Activated CD4-positive, alpha-beta T cell treated with anti-CD3 and anti-CD28 coated beads, Interleukin-2, amount 50 U/mL, for 48 hours (primary cell): ENCODE measurements at regions not wholly inside any gene's neighbourhood (a gene's known extent, or its start where the extent isn't known, plus 50 kb on each side); places are given as distances from the start of the nearest gene placed in this dataset.
"Not testable (repeated sequence)": the region's sequence is repeated elsewhere in the genome, so short reads cannot be mapped to it uniquely, and the experiment has no call there.

Experiments used
- DNase-seq, 2 experiments: peaks; one replicate each; pipeline ENCODE4 v3.0.0-alpha.2; 2020

DNA sequence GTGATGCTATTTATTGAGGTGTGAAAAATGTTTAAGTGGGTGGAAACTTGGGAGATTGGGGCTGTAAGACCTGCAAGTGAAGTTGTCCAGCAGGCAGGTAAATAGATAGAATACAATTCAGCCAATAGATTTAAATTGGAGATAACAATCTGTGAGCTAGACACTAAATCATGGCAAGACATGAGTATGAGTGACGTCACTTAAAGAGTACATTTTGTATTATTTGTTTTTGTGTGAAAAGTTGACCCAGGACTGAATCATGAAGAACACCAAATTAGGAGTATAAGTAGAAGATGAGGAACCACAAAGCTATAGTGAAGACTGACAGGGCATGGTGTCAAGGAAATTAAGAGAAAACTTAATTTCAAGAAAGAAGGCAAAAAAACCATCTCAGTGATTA is 249.1 kb upstream of the SEMA3C start:
- DNase-seq, result no peak

- no peak for DNase-seq
Measured at GRCh38 chr7:81165070-81165469, 246.2 kb upstream of the SEMA3C start.

DNA sequence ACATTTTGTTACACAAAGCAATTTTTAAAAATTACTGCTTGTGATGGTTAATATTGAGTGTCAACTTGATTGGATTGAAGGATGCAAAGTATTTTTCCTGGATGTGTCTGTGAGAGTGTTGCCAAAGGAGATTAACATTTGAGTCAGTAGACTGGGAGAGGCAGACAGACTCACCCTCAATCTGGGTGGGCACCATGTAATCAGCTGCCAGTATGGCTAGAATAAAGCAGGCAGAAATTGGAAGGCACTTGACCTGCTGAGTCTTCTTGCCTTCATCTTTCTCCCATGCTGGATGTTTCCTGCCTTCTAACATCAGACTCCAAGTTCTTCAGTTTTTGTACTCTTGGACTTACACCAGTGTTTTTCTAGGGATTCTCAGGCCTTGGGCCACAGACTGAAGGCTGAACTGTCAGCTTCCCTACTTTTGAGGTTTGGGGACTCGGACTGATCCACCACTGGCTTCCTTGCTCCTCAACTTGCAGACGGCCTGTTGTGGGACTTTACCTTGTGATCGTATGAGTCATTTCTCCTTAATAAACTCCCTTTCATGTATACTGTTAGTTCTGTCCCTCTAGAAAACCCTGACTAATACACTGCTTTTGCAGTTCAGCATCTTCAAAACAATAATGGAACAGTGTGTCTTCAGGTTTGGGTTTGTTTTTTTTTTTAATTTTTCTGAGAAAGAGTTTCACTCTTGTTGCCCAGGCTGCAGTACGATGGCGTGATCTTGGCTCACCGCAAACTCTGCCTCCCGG is 244.1 kb upstream of the SEMA3C start:
- DNase-seq, result no peak

DNA sequence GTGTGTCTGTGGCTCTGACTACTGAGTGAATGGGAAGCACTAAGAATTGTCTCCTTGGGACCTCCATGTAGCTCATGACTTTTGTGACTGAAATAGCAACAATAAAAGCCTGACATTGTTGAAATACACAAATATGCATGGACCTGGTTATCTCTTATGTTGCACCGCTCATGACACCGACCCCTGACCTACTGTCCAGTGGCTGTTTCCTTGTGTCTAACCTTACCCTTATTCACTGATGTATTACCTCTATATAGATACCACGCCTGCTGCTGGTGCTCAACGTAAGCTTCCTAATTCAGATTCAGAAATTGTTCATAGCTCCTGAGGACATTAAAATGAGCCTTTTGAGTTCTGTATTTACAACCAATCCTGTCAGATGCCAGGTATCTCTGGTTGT is 243.4 kb upstream of the SEMA3C start:
- no peak for DNase-seq

- no peak for DNase-seq
Measured at GRCh38 chr7:81161451-81162075, 242.7 kb upstream of the SEMA3C start.

GRCh38 chr7:81159402-81159801 is 240.6 kb upstream of the SEMA3C start:
- DNase-seq, result no peak

- no peak for DNase-seq
Measured at GRCh38 chr7:81158189-81158588, 239.3 kb upstream of the SEMA3C start.

GRCh38 chr7:81155654-81156373 is 237.0 kb upstream of the SEMA3C start:
- DNase-seq, result no peak

DNA sequence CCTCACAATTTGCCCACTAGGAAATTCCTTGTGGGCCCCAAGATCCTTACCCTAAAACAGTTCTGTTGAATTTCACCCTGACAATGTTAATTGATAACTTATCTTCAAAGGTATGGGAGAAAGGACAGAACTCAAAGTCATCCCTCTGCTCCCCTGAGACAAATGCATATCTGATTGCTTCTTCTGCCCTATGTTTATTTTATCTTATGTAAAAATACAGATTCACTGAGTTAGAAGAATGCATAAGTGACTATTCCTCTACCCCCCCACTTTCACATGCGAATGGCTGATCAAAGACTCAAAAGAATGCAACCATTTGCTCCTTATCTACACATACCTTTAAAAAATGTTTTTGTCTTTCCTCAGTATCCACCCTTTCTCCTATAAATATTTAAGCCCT is 235.7 kb upstream of the SEMA3C start:
- no peak for DNase-seq

GRCh38 chr7:81152925-81153324 is 234.1 kb upstream of the SEMA3C start:
- not testable (repeated sequence) for DNase-seq

DNA sequence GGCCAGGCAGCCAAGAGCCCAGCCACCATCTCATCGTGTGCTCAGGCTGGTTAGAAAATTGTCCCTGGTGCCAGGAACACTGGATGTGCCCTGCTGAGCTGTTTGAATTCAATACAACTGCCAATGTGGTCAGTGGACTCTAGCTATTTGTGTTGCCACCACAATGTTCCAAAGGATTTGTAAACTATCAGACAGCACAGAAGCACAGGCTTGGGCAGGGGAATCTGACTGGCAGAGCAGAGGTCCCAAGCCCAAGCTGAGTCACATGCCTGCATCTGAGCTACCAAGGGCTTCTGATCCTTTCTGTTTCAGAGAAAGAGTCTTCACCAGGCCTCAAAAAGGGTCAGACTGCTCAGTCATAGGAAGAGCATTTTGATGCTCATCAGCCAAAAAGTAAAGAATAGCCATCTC is 232.1 kb upstream of the SEMA3C start:
- no peak for DNase-seq

GRCh38 chr7:81143856-81144255 is 225.0 kb upstream of the SEMA3C start:
- DNase-seq, result no peak

DNA sequence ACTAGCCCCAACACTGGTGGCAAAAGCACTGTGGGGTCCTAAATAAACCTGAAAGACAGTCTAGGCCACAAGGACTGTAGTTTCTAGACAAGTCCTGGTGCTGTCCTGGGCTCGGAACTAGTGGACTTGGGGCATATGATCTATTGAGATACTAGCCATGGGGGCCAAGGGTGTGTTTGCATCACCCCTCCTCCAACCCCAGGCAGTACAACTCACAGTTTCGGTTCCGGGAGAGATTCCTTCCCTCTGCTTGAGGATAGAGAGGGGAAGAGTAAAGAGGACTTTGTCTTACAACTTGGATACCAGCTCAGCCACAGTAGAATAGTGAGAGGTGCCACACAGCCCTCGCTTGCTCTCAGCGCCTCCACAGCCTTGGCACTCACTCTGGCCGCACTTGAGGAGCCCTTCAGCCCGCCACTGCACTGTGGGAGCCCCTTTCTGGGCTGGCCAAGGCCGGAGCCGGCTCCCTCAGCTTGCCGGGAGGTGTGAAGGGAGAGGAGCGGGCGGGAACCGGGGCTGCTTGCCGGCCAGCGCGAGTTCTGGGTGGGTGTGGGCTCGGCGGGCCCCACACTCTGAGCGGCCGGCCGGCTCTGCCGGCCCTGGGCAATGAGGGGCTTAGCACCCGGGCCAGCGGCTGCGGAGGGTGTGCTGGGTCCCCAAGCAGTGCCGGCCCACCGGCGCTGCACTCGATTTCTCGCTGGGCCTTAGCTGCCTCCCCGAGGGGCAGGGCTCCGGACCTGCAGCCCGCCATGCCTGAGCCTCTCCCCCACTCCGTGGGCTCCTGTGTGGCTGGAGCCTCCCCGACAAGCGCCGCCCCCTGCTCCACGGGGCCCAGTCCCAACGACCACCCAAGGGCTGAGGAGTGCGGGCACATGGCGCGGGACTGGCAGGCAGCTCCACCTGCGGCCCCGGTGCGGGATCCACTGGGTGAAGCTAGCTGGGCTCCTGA is 222.7 kb upstream of the SEMA3C start:
- not testable (repeated sequence) for DNase-seq

DNA sequence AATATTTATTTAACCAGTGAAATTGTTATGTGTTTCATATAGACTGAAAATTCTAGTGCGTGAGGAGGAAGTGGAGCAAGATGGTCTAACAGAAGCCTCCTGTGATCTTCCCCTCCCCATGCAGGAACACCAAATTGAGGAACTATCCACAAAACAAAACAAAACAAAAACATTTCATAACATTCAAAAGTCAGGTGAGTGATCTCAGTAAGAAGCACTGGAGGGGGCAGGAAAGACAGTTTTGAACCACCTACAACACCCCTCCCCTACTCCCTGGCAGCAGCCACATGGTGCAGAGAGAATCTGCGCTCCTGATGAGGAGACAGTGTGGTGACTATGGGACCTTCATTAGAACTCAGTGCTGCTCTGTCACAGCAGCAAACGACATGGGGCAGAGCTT is 221.9 kb upstream of the SEMA3C start:
- DNase-seq, result no peak

GRCh38 chr7:81140252-81140651 is 221.4 kb upstream of the SEMA3C start:
- DNase-seq, result no peak

GRCh38 chr7:81138870-81139269 is 220.0 kb upstream of the SEMA3C start:
- no peak for DNase-seq

- DNase-seq, result no peak
Measured at GRCh38 chr7:81135324-81135723, 216.5 kb upstream of the SEMA3C start.

- DNase-seq, result no peak
Measured at GRCh38 chr7:81128011-81128410, 209.2 kb upstream of the SEMA3C start.

DNA sequence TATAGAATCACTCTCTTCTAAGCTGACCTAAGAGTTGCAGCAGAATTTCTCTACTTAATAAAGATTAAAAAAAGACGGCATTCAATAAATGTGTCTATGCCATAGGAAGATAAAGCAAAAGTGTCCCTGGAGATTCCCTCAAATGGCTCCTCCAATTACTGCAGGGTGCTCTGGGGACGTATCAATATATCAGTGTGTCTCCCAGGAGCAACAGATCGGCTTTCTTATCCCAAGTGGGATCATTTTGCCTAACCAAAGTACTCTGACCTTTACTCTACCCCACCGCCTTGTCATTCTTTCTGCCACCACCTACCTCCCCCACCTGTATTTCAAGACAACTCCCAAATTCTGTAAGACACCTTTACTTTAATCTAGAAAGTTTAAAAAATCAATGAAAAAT is 202.0 kb upstream of the SEMA3C start:
- no peak for DNase-seq

GRCh38 chr7:81120111-81120510 is 201.3 kb upstream of the SEMA3C start:
- no peak for DNase-seq

DNA sequence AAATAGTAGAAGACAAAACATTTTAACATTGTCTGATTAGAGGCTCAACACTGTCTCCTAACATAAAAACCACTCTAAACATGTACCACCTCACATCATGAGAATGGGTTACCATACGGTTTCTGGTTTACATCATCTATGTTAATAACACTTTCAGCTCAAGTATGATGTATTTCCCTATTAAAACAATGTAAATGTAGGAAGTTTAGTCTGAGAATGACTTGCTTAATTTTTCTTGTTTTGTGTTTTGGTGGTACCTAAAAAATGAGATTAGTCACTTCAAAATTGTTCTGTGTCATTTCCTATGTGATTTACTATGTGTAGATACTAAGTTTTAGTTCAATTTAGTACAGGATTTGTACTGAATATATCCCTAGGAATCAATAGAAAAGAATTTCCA is 195.8 kb upstream of the SEMA3C start:
- DNase-seq, result no peak

GRCh38 chr7:81112731-81113130 is 193.9 kb upstream of the SEMA3C start:
- DNase-seq, result no peak
